NCI-H1092 (cell line): ENCODE measurements at regions not wholly inside any gene's neighbourhood (a gene's known extent, or its start where the extent isn't known, plus 50 kb on each side); places are given as distances from the start of the nearest gene placed in this dataset.

Source experiments
- DNase-seq: peaks from one replicate; lab custom pipeline; 2025; lab: John Stamatoyannopoulos, UW

GRCh38 chr6:22467645-22468044 lies 101.7 kb upstream of the HDGFL1 start:
- peak; percentile 14 for DNase-seq

- no peak for DNase-seq
Measured at GRCh38 chr6:22468256-22468965, 101.0 kb upstream of the HDGFL1 start.

GRCh38 chr6:22470454-22471131 lies 98.8 kb upstream of the HDGFL1 start:
- DNase-seq = no peak

DNA sequence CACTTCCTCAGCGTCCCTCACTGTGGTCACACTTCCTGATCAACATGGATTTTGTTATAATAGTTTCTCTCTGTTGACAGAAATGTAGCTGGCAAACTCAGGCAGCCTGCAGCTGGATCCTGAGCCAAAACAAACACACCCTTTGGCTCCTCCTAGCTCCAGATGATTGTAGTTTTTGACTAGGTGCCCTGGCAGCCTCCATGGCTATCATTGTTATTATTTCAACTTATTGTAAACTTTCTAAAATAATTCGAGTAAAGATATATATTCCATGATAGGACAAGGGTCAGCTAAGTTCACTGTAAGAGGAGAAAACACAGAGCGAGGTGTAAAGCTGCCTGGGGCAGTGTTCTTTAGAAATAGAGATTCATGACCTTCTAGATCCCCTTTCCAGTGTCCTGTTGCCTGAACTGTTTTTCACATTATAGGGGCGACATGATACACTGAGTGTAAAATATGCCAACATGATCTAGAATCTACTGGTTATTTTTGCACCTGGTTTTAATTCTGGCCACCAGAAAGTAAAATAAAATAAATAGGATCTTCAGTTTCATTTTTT lies 98.2 kb upstream of the HDGFL1 start:
- DNase-seq = peak; percentile 75

DNA sequence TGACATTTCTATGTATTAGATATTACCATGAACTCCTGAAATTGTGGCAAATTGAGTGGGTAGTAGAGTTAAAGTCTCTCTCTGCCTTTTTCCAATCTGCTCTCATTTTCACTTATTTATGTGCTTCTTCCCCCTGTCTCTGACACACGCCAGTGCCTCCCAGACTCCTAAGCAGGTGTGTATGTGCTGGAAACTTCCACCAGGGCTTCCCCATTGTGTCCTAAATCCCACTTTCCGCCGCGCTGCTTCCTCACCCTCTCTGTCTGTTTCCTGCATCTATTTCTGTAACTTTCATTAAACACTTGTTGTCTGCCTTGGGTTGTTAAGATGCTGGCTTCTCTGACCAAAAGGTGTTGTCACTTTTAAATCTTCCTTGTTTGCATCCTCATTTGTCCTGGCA lies 97.6 kb upstream of the HDGFL1 start:
- no peak for DNase-seq

DNA sequence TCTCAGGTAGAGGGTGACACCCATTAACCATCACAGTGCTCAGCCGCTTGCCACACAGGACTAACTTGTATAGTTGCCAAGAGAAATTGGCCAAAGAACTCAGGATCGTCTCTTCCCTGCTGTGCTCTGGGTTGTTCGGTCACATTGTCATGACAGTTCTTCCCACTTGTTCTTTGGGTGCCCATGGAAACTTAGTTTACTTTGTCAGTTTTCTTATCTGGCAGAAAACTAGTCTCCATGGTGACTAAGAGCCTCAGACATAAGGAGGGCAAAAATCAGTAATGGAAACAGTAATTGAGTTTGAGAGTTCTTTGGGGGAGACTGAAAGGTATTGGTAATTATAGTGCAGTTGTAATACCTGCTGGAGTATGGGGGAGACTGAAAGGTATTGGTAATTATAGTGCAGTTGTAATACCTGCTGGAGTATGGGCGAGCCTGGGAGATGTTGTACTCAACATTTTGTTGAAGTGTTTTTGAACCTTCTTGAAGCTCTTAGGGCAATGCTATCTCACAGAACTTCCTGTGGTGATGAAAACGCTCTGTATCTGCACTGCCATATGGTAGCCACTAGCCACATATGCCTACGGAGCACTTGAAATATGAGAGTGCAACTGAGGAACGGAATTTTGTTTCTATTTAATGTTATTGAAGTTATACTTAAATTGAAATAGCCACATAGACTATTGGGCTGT lies 95.2 kb upstream of the HDGFL1 start:
- no peak for DNase-seq

- DNase-seq = no peak
Measured at GRCh38 chr6:22476811-22477390, 92.5 kb upstream of the HDGFL1 start.

DNA sequence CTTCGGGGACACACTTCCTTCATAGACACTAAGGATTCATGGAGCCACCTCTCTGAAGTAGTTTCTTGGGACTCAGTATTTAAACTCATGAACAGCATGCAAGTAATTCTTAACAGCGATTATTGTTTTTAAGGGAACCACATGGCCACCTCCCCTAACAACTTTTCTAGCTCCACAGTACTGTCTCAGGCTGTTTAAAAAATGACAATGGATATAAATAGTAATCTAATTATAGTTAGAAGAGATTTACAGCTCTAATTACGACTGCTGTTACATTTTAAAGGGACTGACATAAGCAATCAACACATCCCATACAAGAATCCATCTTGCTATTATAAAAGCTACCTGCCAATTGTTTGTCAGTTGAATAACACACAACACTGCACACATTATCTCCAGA lies 72.1 kb upstream of the HDGFL1 start:
- DNase-seq = no peak

GRCh38 chr6:22499815-22500214 lies 69.6 kb upstream of the HDGFL1 start:
- DNase-seq = no peak

GRCh38 chr6:22506496-22506895 lies 62.9 kb upstream of the HDGFL1 start:
- no peak for DNase-seq

GRCh38 chr6:22512686-22513427 lies 56.5 kb upstream of the HDGFL1 start:
- DNase-seq = no peak

DNA sequence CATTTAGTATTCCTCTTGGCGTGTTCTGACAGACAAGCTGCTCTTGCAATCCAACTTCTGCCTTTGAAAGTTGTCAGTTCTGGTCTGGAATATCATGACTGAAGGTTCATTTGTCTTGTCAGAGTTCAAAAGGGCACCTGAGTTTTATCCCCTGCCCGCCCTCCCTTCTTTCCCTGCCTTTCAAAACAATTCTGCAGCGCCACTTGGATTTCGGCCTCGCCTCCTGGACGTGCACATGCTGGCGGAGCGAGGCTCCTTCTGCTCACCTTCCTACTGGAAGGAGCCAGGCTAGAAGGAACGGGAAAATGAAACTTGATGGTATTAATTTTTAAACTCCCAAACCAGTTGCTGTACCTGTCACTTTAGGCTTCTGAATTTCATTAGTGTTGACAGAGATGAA lies 55.7 kb upstream of the HDGFL1 start:
- no peak for DNase-seq

GRCh38 chr6:22519237-22519636 lies 50.1 kb upstream of the HDGFL1 start:
- no peak for DNase-seq
